Thymus (tissue), 11 donors: ENCODE measurements at regions not wholly inside any gene's neighbourhood (a gene's known extent, or its start where the extent isn't known, plus 50 kb on each side); places are given as distances from the start of the nearest gene placed in this dataset.

Experiments used
- DNase-seq, 9 donors: peaks; one replicate each; pipeline ENCODE4 v3.0.0-alpha.2; 2013; ENCODE audit warnings: low spot score in 9 of 9, low read depth in 6 of 9, missing footprints in 1 of 9
- H3K27ac ChIP-seq, 2 donors: one replicate each; pipeline ENCODE4 v1.5.1; 2013; ENCODE audit warnings: control low read depth in 1 of 2, low read depth in 1 of 2, low read length in 1 of 2, mild to moderate bottlenecking in 1 of 2, moderate library complexity in 1 of 2
- H3K27me3 ChIP-seq, 2 donors: one replicate each; pipeline ENCODE4 v1.5.1; 2013; ENCODE audit warnings: low read length in 1 of 2; ENCODE audit not compliant: control insufficient read depth in 2 of 2, insufficient read depth in 1 of 2
- H3K36me3 ChIP-seq, 2 donors: one replicate each; pipeline ENCODE4 v1.5.1; 2013; ENCODE audit warnings: low read length in 1 of 2, mild to moderate bottlenecking in 1 of 2, moderate library complexity in 1 of 2; ENCODE audit not compliant: control insufficient read depth in 2 of 2, insufficient read depth in 2 of 2
- H3K4me1 ChIP-seq, 2 donors: one replicate each; pipeline ENCODE4 v1.5.1; 2013; ENCODE audit warnings: low read length in 2 of 2; ENCODE audit not compliant: control insufficient read depth in 2 of 2, insufficient read depth in 2 of 2
- H3K4me3 ChIP-seq, 2 donors: one replicate each; pipeline ENCODE4 v1.5.1; 2013; ENCODE audit warnings: low read length in 2 of 2, control low read depth in 1 of 2, mild to moderate bottlenecking in 1 of 2
- H3K9me3 ChIP-seq, 2 donors: one replicate each; pipeline ENCODE4 v1.5.1; 2013; ENCODE audit warnings: low read length in 1 of 2, mild to moderate bottlenecking in 1 of 2; ENCODE audit not compliant: control insufficient read depth in 2 of 2, insufficient read depth in 1 of 2
- WGBS: extraction: QIAGEN DNeasy Blood & Tissue Kit; methylation state at CpG from one replicate; pipeline ENCODE4 v1.1.7; 2013; 5-methylcytosine and 5-hydroxymethylcytosine counted together
- donor health status: healthy.

GRCh38 chr2:147688242-147688641, 156.6 kb upstream of the ACVR2A start:
- 85% methylated on average over 1 of the region's 1 CpG for WGBS
- Histone ChIP-seq H3K27ac (no peak overlapping the region), H3K4me3 (no peak overlapping the region), H3K4me1 (no peaks in the 10 kb centered on the region), H3K36me3 (no peaks in the 10 kb centered on the region), H3K9me3 (no peaks in the 10 kb centered on the region), H3K27me3 (no peaks in the 10 kb centered on the region)
- DNase-seq = no peak

GRCh38 chr2:147686365-147686764, 158.5 kb upstream of the ACVR2A start:
- Histone ChIP-seq H3K27me3 (no peaks in the 10 kb centered on the region), H3K4me3 (no peak overlapping the region), H3K27ac (no peak overlapping the region), H3K9me3 (no peaks in the 10 kb centered on the region), H3K4me1 (no peaks in the 10 kb centered on the region), H3K36me3 (no peaks in the 10 kb centered on the region)
- WGBS = 96% methylated on average over 21 of the region's 21 CpGs
- DNase-seq = no peak

GRCh38 chr2:147684903-147685302, 159.9 kb upstream of the ACVR2A start:
- H3K36me3 ChIP-seq = no peaks in the 10 kb centered on the region
- H3K9me3 ChIP-seq = no peaks in the 10 kb centered on the region
- DNase-seq = no peak
- H3K4me1 ChIP-seq = no peaks in the 10 kb centered on the region
- WGBS = 94% methylated on average over 4 of the region's 4 CpGs
- H3K4me3 ChIP-seq = no peak overlapping the region
- no peak overlapping the region for H3K27ac ChIP-seq
- no peaks in the 10 kb centered on the region for H3K27me3 ChIP-seq

- Histone ChIP-seq H3K27ac (no peak overlapping the region), H3K27me3 (no peaks in the 10 kb centered on the region), H3K36me3 (no peaks in the 10 kb centered on the region), H3K4me3 (no peak overlapping the region), H3K9me3 (no peaks in the 10 kb centered on the region), H3K4me1 (no peaks in the 10 kb centered on the region)
- no peak for DNase-seq
- WGBS = 95% methylated on average over 2 of the region's 2 CpGs
Measured at GRCh38 chr2:147683380-147683779, 161.4 kb upstream of the ACVR2A start.

- no peaks in the 10 kb centered on the region for H3K27me3 ChIP-seq
- H3K9me3 ChIP-seq = no peaks in the 10 kb centered on the region
- H3K27ac ChIP-seq = no peak overlapping the region
- H3K36me3 ChIP-seq = no peaks in the 10 kb centered on the region
- DNase-seq = no peak
- no peak overlapping the region for H3K4me3 ChIP-seq
- no peaks in the 10 kb centered on the region for H3K4me1 ChIP-seq
Measured at GRCh38 chr2:147681093-147681492, 163.7 kb upstream of the ACVR2A start.

GRCh38 chr2:147679955-147680531, 164.8 kb upstream of the ACVR2A start:
- Histone ChIP-seq H3K36me3 (no peaks in the 10 kb centered on the region), H3K4me3 (no peak overlapping the region), H3K27ac (no peak overlapping the region), H3K4me1 (no peaks in the 10 kb centered on the region), H3K9me3 (no peaks in the 10 kb centered on the region), H3K27me3 (no peaks in the 10 kb centered on the region)
- DNase-seq = no peak
- 94% methylated on average over 6 of the region's 6 CpGs for WGBS

GRCh38 chr2:147679191-147679954, 165.5 kb upstream of the ACVR2A start:
- Histone ChIP-seq H3K4me3 (no peak overlapping the region), H3K9me3 (no peaks in the 10 kb centered on the region), H3K4me1 (no peaks in the 10 kb centered on the region), H3K36me3 (no peaks in the 10 kb centered on the region), H3K27me3 (no peaks in the 10 kb centered on the region), H3K27ac (no peak overlapping the region)
- 92% methylated on average over 3 of the region's 3 CpGs for WGBS
- DNase-seq = no peak

GRCh38 chr2:147665105-147665504, 179.7 kb upstream of the ACVR2A start:
- Histone ChIP-seq H3K9me3 (no peaks in the 10 kb centered on the region), H3K4me1 (peaks cover 0 to 4% of the 10 kb centered on the region in 2 donors), H3K27me3 (no peaks in the 10 kb centered on the region), H3K4me3 (no peak overlapping the region), H3K27ac (no peak overlapping the region), H3K36me3 (no peaks in the 10 kb centered on the region)
- no peak for DNase-seq
- 94% methylated on average over 2 of the region's 2 CpGs for WGBS

GRCh38 chr2:147663962-147664361, 180.9 kb upstream of the ACVR2A start:
- Histone ChIP-seq H3K4me1 (peaks cover 0 to 4% of the 10 kb centered on the region in 2 donors), H3K27ac (peak overlapping the region in 1 of 2 donors; percentile 33), H3K36me3 (no peaks in the 10 kb centered on the region), H3K27me3 (no peaks in the 10 kb centered on the region), H3K4me3 (no peak overlapping the region), H3K9me3 (no peaks in the 10 kb centered on the region)
- WGBS = 85% methylated on average over 2 of the region's 2 CpGs
- no peak for DNase-seq
